ENCODE measurements at regions not wholly inside any gene's neighbourhood (a gene's known extent, or its start where the extent isn't known, plus 50 kb on each side); places are given as distances from the start of the nearest gene placed in this dataset.

DNA sequence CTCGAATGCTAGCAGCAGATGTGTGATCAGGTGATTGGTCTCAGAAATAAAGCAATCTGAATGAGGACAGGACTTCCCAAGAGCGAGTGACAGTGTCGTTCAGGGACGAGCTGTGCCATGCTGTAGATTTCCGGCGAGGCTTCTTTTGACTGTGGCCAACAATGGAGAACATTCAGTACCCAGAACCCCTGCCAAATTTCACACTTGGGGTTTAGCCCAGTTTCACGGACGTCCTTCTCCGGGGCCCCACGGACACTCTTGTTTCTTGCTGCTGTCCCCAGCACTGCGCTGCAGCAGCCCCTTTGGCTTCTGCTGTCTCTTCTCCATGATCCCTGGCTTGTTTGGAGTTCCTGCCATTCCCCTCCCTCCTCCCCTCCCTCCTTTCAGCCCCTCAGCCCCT lies 115.1 kb upstream of the GRAMD1B start:
- TF ChIP-seq TAF1 (IDR thresholded peaks at IDR 0.05; ENCODE audit: borderline replicate concordance, insufficient read depth, low read length): no peak
- no peak for TF ChIP-seq POLR2AphosphoS5 (IDR thresholded peaks at IDR 0.05; ENCODE audit: low read depth, low read length)
- no peak for TF ChIP-seq FOXP2 (optimal IDR thresholded peaks at IDR 0.05; ENCODE audit: borderline replicate concordance, extremely low read depth, extremely low read length, insufficient read depth)
- TF ChIP-seq, protein P1, sequence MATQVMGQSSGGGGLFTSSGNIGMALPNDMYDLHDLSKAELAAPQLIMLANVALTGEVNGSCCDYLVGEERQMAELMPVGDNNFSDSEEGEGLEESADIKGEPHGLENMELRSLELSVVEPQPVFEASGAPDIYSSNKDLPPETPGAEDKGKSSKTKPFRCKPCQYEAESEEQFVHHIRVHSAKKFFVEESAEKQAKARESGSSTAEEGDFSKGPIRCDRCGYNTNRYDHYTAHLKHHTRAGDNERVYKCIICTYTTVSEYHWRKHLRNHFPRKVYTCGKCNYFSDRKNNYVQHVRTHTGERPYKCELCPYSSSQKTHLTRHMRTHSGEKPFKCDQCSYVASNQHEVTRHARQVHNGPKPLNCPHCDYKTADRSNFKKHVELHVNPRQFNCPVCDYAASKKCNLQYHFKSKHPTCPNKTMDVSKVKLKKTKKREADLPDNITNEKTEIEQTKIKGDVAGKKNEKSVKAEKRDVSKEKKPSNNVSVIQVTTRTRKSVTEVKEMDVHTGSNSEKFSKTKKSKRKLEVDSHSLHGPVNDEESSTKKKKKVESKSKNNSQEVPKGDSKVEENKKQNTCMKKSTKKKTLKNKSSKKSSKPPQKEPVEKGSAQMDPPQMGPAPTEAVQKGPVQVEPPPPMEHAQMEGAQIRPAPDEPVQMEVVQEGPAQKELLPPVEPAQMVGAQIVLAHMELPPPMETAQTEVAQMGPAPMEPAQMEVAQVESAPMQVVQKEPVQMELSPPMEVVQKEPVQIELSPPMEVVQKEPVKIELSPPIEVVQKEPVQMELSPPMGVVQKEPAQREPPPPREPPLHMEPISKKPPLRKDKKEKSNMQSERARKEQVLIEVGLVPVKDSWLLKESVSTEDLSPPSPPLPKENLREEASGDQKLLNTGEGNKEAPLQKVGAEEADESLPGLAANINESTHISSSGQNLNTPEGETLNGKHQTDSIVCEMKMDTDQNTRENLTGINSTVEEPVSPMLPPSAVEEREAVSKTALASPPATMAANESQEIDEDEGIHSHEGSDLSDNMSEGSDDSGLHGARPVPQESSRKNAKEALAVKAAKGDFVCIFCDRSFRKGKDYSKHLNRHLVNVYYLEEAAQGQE (IDR thresholded peaks at IDR 0.05; ENCODE audit: insufficient read depth in 1 of 2, low read depth in 2 of 2, low read length in 2 of 2): no peak
- TF ChIP-seq SIN3A (IDR thresholded peaks at IDR 0.05; ENCODE audit: borderline replicate concordance, insufficient read depth, low read length): no peak

GRCh38 chr11:123313262-123313661 lies 116.8 kb upstream of the GRAMD1B start:
- TF ChIP-seq POLR2AphosphoS5 (IDR thresholded peaks at IDR 0.05; ENCODE audit: low read depth, low read length) (no peak), FOXP2 (optimal IDR thresholded peaks at IDR 0.05; ENCODE audit: borderline replicate concordance, extremely low read depth, extremely low read length, insufficient read depth) (no peak), SIN3A (IDR thresholded peaks at IDR 0.05; ENCODE audit: borderline replicate concordance, insufficient read depth, low read length) (no peak), TAF1 (IDR thresholded peaks at IDR 0.05; ENCODE audit: borderline replicate concordance, insufficient read depth, low read length) (no peak)
- TF ChIP-seq, protein P1 (IDR thresholded peaks at IDR 0.05; ENCODE audit: insufficient read depth in 1 of 2, low read depth in 2 of 2, low read length in 2 of 2): no peak

DNA sequence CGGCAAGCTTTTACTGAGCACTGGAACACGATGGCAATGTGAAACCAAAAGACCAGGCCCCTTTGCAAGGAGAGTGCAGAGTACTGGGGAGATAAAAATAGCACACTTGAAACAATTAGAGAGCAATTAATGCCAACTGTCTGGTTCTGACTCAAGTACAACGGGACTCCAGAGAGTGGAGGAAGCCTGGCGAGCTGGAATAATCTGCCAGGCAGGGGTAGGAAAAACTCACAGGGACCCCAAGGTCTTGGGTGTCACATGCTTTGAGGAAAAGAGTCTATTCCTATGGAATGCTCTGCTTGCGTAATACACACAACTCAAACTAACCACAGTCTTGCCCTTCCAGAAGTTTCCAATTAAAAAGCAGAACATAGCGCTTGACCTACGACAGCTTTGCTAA lies 113.0 kb upstream of the CLMP start:
- TF ChIP-seq, protein P1 (IDR thresholded peaks at IDR 0.05; ENCODE audit: insufficient read depth in 1 of 2, low read depth in 2 of 2, low read length in 2 of 2): no peak
- TF ChIP-seq POLR2AphosphoS5 (IDR thresholded peaks at IDR 0.05; ENCODE audit: low read depth, low read length) (no peak), SIN3A (IDR thresholded peaks at IDR 0.05; ENCODE audit: borderline replicate concordance, insufficient read depth, low read length) (no peak), FOXP2 (optimal IDR thresholded peaks at IDR 0.05; ENCODE audit: borderline replicate concordance, extremely low read depth, extremely low read length, insufficient read depth) (no peak), TAF1 (IDR thresholded peaks at IDR 0.05; ENCODE audit: borderline replicate concordance, insufficient read depth, low read length) (no peak)

GRCh38 chr11:123307276-123307675 lies 112.2 kb upstream of the CLMP start:
- TF ChIP-seq SIN3A (IDR thresholded peaks at IDR 0.05; ENCODE audit: borderline replicate concordance, insufficient read depth, low read length) (no peak), POLR2AphosphoS5 (IDR thresholded peaks at IDR 0.05; ENCODE audit: low read depth, low read length) (no peak), FOXP2 (optimal IDR thresholded peaks at IDR 0.05; ENCODE audit: borderline replicate concordance, extremely low read depth, extremely low read length, insufficient read depth) (no peak), TAF1 (IDR thresholded peaks at IDR 0.05; ENCODE audit: borderline replicate concordance, insufficient read depth, low read length) (no peak)
- TF ChIP-seq, protein P1 (IDR thresholded peaks at IDR 0.05; ENCODE audit: insufficient read depth in 1 of 2, low read depth in 2 of 2, low read length in 2 of 2): no peak

DNA sequence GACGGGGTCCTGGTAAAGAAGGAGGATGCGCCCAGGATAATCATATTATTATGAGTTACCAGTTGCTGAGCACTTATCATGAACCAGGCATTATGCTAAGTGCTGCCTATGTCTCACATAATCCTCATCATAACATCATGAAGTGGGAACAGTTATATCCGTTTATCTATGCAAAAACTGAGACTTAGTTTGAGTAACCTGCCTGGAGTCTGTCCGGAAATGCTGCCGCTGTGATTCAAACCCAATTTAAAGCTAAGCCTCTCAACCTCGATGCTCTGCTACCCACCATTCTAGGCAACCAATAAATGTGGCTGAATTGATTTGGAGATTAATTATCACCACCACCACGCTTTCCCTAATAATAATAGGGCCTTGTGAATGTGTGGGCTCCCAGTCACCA lies 111.5 kb upstream of the CLMP start:
- TF ChIP-seq SIN3A (IDR thresholded peaks at IDR 0.05; ENCODE audit: borderline replicate concordance, insufficient read depth, low read length) (no peak), POLR2AphosphoS5 (IDR thresholded peaks at IDR 0.05; ENCODE audit: low read depth, low read length) (no peak), TAF1 (IDR thresholded peaks at IDR 0.05; ENCODE audit: borderline replicate concordance, insufficient read depth, low read length) (no peak), FOXP2 (optimal IDR thresholded peaks at IDR 0.05; ENCODE audit: borderline replicate concordance, extremely low read depth, extremely low read length, insufficient read depth) (no peak)
- TF ChIP-seq, protein P1 (IDR thresholded peaks at IDR 0.05; ENCODE audit: insufficient read depth in 1 of 2, low read depth in 2 of 2, low read length in 2 of 2): no peak

Measured in PFSK-1 (cell line).